SK-N-SH (cell line): ENCODE measurements at regions not wholly inside any gene's neighbourhood (a gene's known extent, or its start where the extent isn't known, plus 50 kb on each side); places are given as distances from the start of the nearest gene placed in this dataset.

Source experiments
- CTCF ChIA-PET: fragments of 300-600, 350-600 bp; formaldehyde crosslinking; extraction: SDS; loops from one replicate; lab custom pipeline; 2021; lab: Yijun Ruan, JAX
- POLR2A ChIA-PET: fragments of 350-600 bp; sonication (Branson Sonifier 250); formaldehyde crosslinking; extraction: SDS; loops from one replicate; lab custom pipeline; 2020; ENCODE audit warnings: antibody characterized with exemption, inconsistent platforms; lab: Yijun Ruan, JAX
- DNase-seq: peaks from one replicate; pipeline ENCODE4 v3.0.0; 2012
- H2AFZ ChIP-seq: fragments of 200-600 bp; sonication (generic); 2 replicates; pipeline ENCODE4 v1.8.1; 2016; ENCODE audit warnings: antibody characterized with exemption, mild to moderate bottlenecking, low read depth
- H3F3A ChIP-seq: fragments of 200-600 bp; sonication (generic); replicated peaks from 2 replicates; pipeline ENCODE3; 2016; ENCODE audit warnings: antibody characterized with exemption, mild to moderate bottlenecking; ENCODE audit not compliant: insufficient read depth
- H3K27ac ChIP-seq, 2 experiments: fragments of 200-500 bp in 1 of 2; fragments of 200-600 bp in 1 of 2; sonication (Bioruptor generic) in 1 of 2; sonication (generic), shearing (Covaris generic) in 1 of 2; 2 replicates each; pipeline versions ENCODE4 v1.5.1 to v1.6.1; 2014 to 2016; ENCODE audit warnings: low read depth in 2 of 2, inconsistent platforms in 1 of 2, low read length in 1 of 2, mild to moderate bottlenecking in 1 of 2, mixed read lengths in 1 of 2
- H3K27me3 ChIP-seq: fragments of 200-600 bp; sonication (generic), shearing (Covaris generic); 2 replicates; pipeline ENCODE4 v1.6.1; 2016; ENCODE audit warnings: mixed run types; ENCODE audit not compliant: insufficient read depth
- H3K36me3 ChIP-seq, 2 experiments: fragments of 200-500 bp in 1 of 2; fragments of 200-600 bp in 1 of 2; sonication (Bioruptor generic) in 1 of 2; sonication (generic) in 1 of 2; replicated peaks in 1 of 2; 2 replicates each; pipeline versions ENCODE3 to v1.5.1; 2014 to 2016; ENCODE audit warnings: low read length in 1 of 2, mild to moderate bottlenecking in 1 of 2; ENCODE audit not compliant: insufficient read depth in 2 of 2, control insufficient read depth in 1 of 2
- H3K4me1 ChIP-seq, 2 experiments: fragments of 200-500 bp in 1 of 2; fragments of 200-600 bp in 1 of 2; sonication (Bioruptor generic) in 1 of 2; sonication (generic), shearing (Covaris generic) in 1 of 2; 2 replicates each; pipeline versions ENCODE4 v1.5.1 to v1.6.1; 2014 to 2016; ENCODE audit warnings: low read depth in 1 of 2, low read length in 1 of 2, mixed run types in 1 of 2; ENCODE audit not compliant: insufficient read depth in 2 of 2, control insufficient read depth in 1 of 2
- H3K4me2 ChIP-seq: fragments of 200-600 bp; sonication (generic), shearing (Covaris generic); 2 replicates; pipeline ENCODE4 v1.6.1; 2017; ENCODE audit warnings: mixed run types
- H3K4me3 ChIP-seq, 2 experiments: fragments of 200-500 bp in 1 of 2; fragments of 200-600 bp in 1 of 2; sonication (Bioruptor generic) in 1 of 2; sonication (generic), shearing (Covaris generic) in 1 of 2; 2 replicates each; pipeline versions ENCODE4 v1.5.1 to v1.8.1; 2014 to 2016; ENCODE audit warnings: low read depth in 2 of 2, inconsistent platforms in 1 of 2, low read length in 1 of 2, mild to moderate bottlenecking in 1 of 2, mixed read lengths in 1 of 2, moderate library complexity in 1 of 2
- H3K79me2 ChIP-seq: fragments of 200-600 bp; sonication (generic); 2 replicates; pipeline ENCODE4 v1.8.1; 2017; ENCODE audit warnings: mild to moderate bottlenecking; ENCODE audit not compliant: insufficient read depth
- H3K9ac ChIP-seq: fragments of 200-600 bp; sonication (generic); 2 replicates; pipeline ENCODE4 v1.6.1; 2017; ENCODE audit warnings: mixed run types
- H3K9me2 ChIP-seq: fragments of 200-600 bp; sonication (generic); 2 replicates; pipeline ENCODE4 v1.6.1; 2017; ENCODE audit warnings: mixed run types
- H3K9me3 ChIP-seq: fragments of 200-600 bp; sonication (generic); 2 replicates; pipeline ENCODE4 v1.6.1; 2017; ENCODE audit warnings: mixed run types, mild to moderate bottlenecking, moderate library complexity
- H4K20me1 ChIP-seq: fragments of 200-600 bp; sonication (generic); 2 replicates; pipeline ENCODE4 v1.6.1; 2017; ENCODE audit warnings: mild to moderate bottlenecking, mixed run types; ENCODE audit not compliant: insufficient read depth
- CHD2 ChIP-seq: fragments of 150-350 bp; IDR thresholded peaks from 2 replicates; pipeline ENCODE4 v1.6.1; 2018; ENCODE audit warnings: low read length; ENCODE audit not compliant: partially characterized antibody
- CTCF ChIP-seq: fragments of 200-600 bp; sonication (generic); IDR thresholded peaks from 2 replicates; pipeline ENCODE4 v1.6.1; 2017; ENCODE audit warnings: antibody characterized with exemption, mild to moderate bottlenecking, moderate library complexity
- ELF1 ChIP-seq: IDR thresholded peaks from 2 replicates; pipeline ENCODE4 v1.4.0; 2012
- FOXJ3 ChIP-seq: sonication (generic); formaldehyde crosslinking; IDR thresholded peaks from 2 replicates; pipeline ENCODE4 v1.5.1; 2020; ENCODE audit warnings: mild to moderate bottlenecking, missing genetic modification reagents
- GABPA ChIP-seq: IDR thresholded peaks from 2 replicates; pipeline ENCODE4 v1.4.0; 2012; ENCODE audit warnings: low read depth, mild to moderate bottlenecking
- JUND ChIP-seq: IDR thresholded peaks from 2 replicates; pipeline ENCODE4 v1.4.0; 2012
- MAX ChIP-seq: IDR thresholded peaks from 2 replicates; pipeline ENCODE4 v1.4.0; 2012; ENCODE audit warnings: low read depth
- MXI1 ChIP-seq: IDR thresholded peaks from 2 replicates; pipeline ENCODE4 v1.6.1; 2012; ENCODE audit warnings: mild to moderate bottlenecking, low read depth, low read length, improper control_type of control experiment
- NFIC ChIP-seq: IDR thresholded peaks from 2 replicates; pipeline ENCODE4 v1.4.0; 2012; ENCODE audit warnings: borderline replicate concordance
- NRF1 ChIP-seq: IDR thresholded peaks from 2 replicates; pipeline ENCODE4 v1.6.1; 2012; ENCODE audit warnings: low read depth, mild to moderate bottlenecking, low read length
- REST ChIP-seq: IDR thresholded peaks from 2 replicates; pipeline ENCODE4 v1.6.1; 2012; ENCODE audit warnings: mild to moderate bottlenecking, low read depth, low read length, moderate library complexity
- RFX5 ChIP-seq: IDR thresholded peaks from 2 replicates; pipeline ENCODE4 v1.6.1; 2012; ENCODE audit warnings: mild to moderate bottlenecking, improper control_type of control experiment, low read length
- SIN3A ChIP-seq: IDR thresholded peaks from 2 replicates; pipeline ENCODE4 v1.6.1; 2012; ENCODE audit warnings: low read depth, mild to moderate bottlenecking, low read length, moderate library complexity, borderline replicate concordance
- TAF1 ChIP-seq: IDR thresholded peaks from 2 replicates; pipeline ENCODE4 v1.6.1; 2012; ENCODE audit warnings: low read depth, mild to moderate bottlenecking, low read length, moderate library complexity, borderline replicate concordance
- TCF12 ChIP-seq: IDR thresholded peaks from 2 replicates; pipeline ENCODE4 v1.4.0; 2012
- TEAD4 ChIP-seq: IDR thresholded peaks from 2 replicates; pipeline ENCODE4 v1.4.0; 2012; ENCODE audit warnings: mild to moderate bottlenecking, borderline replicate concordance; ENCODE audit not compliant: insufficient read depth
- ZBTB33 ChIP-seq: IDR thresholded peaks from 2 replicates; pipeline ENCODE4 v1.4.0; 2012; ENCODE audit warnings: low read depth, borderline replicate concordance
- WGBS: methylation state at CpG from one replicate; pipeline ENCODE4 v1.1.6; 2017; ENCODE audit warnings: low lambda C conversion rate; 5-methylcytosine and 5-hydroxymethylcytosine counted together

- TF ChIP-seq TAF1 (no peak), TEAD4 (no peak)
These were observed 362.6 kb downstream of the TOX3 start (continued) for GRCh38 chr16:52184336-52184735.

GRCh38 chr16:52182840-52183239 lies 364.1 kb downstream of the TOX3 start:
- Histone ChIP-seq H3K27me3 (no peaks in the 10 kb centered on the region), H3K36me3 (no peaks in the 10 kb centered on the region), H3F3A (no peaks in the 10 kb centered on the region), H2AFZ (no peak overlapping the region), H3K4me3 (no peak overlapping the region), H3K27ac (no peak overlapping the region), H3K9me2 (no peaks in the 10 kb centered on the region), H3K9ac (no peak overlapping the region), H3K79me2 (no peaks in the 10 kb centered on the region), H3K4me2 (no peak overlapping the region), H3K9me3 (no peaks in the 10 kb centered on the region), H4K20me1 (no peaks in the 10 kb centered on the region), H3K4me1 (no peaks in the 10 kb centered on the region)
- CTCF ChIA-PET = interaction anchor here (1.2 to 2.2 kb wide), 2 partner anchors 9 to 730 kb away, joined by 6 to 8 read pairs; no protein-coding TSS in a partner anchor
- WGBS = 3% methylated on average over 2 of the region's 2 CpGs
- TF ChIP-seq SIN3A (no peak), RFX5 (no peak), GABPA (no peak), ZBTB33 (no peak), NRF1 (no peak), TEAD4 (no peak), MXI1 (no peak), ELF1 (no peak), NFIC (no peak), FOXJ3 (no peak), MAX (no peak), CHD2 (no peak), CTCF (no peak), JUND (no peak), TCF12 (no peak), REST (no peak)
- DNase-seq = no peak
- POLR2A ChIA-PET = no interaction called here
